ENCODE measurements at regions not wholly inside any gene's neighbourhood (a gene's known extent, or its start where the extent isn't known, plus 50 kb on each side); places are given as distances from the start of the nearest gene placed in this dataset.

DNA sequence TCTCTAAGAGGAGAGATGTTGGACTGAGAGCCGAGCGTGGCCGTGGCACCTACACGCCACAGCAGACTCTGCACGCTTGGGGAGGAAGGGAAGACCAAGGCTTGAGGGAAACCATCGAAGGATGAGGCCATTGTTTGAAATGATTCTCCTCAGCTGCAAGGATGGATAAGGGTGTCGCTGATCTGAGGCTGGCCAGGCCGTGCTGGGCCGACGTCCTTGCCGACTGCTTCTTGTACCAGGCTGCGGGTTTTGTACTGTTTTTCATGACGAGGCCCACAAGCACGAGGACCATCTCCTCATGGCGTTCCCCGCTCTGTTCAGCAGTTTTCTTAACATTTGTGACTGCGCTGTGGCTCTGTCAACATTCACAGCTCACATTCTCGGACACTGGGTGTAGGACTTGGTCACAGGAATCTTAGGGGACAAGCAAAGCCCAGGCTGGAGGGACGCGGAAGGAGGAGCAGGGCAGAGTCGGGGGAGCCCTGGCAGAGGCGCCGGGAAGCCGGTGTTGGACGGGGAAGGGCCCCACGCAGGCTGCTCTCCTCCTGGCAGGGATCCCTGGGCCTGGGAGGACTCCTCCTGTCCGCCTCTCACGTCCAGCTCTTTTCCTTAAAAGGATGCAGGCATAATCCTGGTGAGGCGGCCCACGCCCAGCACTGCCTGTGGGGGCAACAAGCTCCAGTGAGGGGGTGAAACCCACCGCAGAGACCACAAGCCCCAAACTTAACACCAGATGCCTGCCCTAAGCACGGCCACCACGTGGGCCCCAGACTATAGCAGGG, 259.0 kb upstream of the SALL3 start:
- no peak for DNase-seq
- intact Hi-C loops (cut with DNase I; ENCODE audit: low total_unique reads): no loop called here

DNA sequence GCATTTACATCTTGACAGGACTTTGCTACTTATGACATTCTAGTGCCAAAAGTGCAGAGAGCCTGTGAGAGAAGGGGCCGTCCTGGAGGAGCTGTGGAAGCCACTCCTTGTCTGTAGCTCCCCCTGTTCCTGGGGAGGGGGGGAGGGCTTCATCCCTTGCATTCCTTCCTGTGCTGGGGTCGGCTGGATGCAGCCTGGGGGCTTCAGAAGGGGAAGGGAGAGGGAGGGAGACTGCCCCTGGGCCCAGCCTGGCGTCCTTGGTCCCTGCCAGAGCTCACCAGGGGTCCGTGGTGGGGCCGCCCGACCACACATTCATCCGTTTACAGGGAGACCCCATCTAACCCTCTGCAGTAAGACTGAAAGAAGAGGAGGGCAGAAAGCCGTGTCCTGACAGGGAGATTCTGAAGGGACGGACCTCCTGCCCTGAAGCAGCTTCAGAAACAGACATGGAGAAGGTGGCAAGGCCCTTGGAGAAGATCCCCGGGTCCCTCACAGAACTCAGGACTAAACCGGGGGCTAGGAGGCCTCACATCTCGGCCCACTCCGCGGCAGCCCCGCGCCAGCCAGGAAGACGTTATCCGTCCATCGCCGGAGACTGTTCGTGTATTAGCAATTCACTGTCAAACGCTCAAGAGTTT, 258.3 kb upstream of the SALL3 start:
- no peaks in the 10 kb centered on the region for H3K9me3 ChIP-seq
- no peaks in the 10 kb centered on the region for H3K36me3 ChIP-seq
- WGBS, 2 donors (ENCODE audit: low coverage in 1 of 2): 53% methylated on average over 21 of the region's 22 CpGs; no CpG with 5 or more reads in 1 of the 2 donors
- H3K27me3 ChIP-seq: no peaks in the 10 kb centered on the region
- H3K27ac ChIP-seq: no peak overlapping the region
- no peak for TF ChIP-seq CTCF (IDR thresholded peaks at IDR 0.05)
- no peak for TF ChIP-seq POLR2A (IDR thresholded peaks at IDR 0.05)
- no peak for TF ChIP-seq EP300 (IDR thresholded peaks at IDR 0.05; ENCODE audit: low read depth)
- TF ChIP-seq POLR2AphosphoS5 (IDR thresholded peaks at IDR 0.05): no peak
- in situ Hi-C loops (cut with MboI; ENCODE audit: low pct_ligation_motif_present in 1 of 4, low pct_unique_long_range_greater_than_20kb in 1 of 4, low sequenced_read_pairs in 3 of 4) (loop anchor here in 1 of 4 donors (25.0 kb wide), 1 partner anchor 91 kb away; no protein-coding TSS in a partner anchor), intact Hi-C loops (cut with DNase I; ENCODE audit: low total_unique reads) (no loop called here)
- H3K4me3 ChIP-seq: no peak overlapping the region
- no peaks in the 10 kb centered on the region for H3K4me1 ChIP-seq
- DNase-seq: no peak

More for the DNA sequence above, 259.0 kb upstream of the SALL3 start:
- Histone ChIP-seq H3K27me3 (no peaks in the 10 kb centered on the region), H3K27ac (no peak overlapping the region), H3K4me3 (no peak overlapping the region), H3K36me3 (no peaks in the 10 kb centered on the region), H3K4me1 (no peaks in the 10 kb centered on the region), H3K9me3 (no peaks in the 10 kb centered on the region)
- TF ChIP-seq EP300 (IDR thresholded peaks at IDR 0.05; ENCODE audit: low read depth) (no peak), POLR2A (IDR thresholded peaks at IDR 0.05) (no peak), POLR2AphosphoS5 (IDR thresholded peaks at IDR 0.05) (no peak), CTCF (IDR thresholded peaks at IDR 0.05) (no peak)
- in situ Hi-C loops (cut with MboI; ENCODE audit: low pct_ligation_motif_present in 1 of 4, low pct_unique_long_range_greater_than_20kb in 1 of 4, low sequenced_read_pairs in 3 of 4): loop anchor here in 1 of 4 donors (25.0 kb wide), 1 partner anchor 92 kb away; no protein-coding TSS in a partner anchor
- whole genome bisulfite sequencing, 2 donors (ENCODE audit: low coverage in 1 of 2): 80 to 100% methylated on average over 3 to 33 of the region's 33 CpGs

- in situ Hi-C loops (cut with MboI; ENCODE audit: low pct_ligation_motif_present in 1 of 4, low pct_unique_long_range_greater_than_20kb in 1 of 4, low sequenced_read_pairs in 3 of 4): loop anchor here in 1 of 4 donors (25.0 kb wide), 1 partner anchor 90 kb away; no protein-coding TSS in a partner anchor
- Histone ChIP-seq H3K27me3 (no peaks in the 10 kb centered on the region), H3K9me3 (no peaks in the 10 kb centered on the region), H3K36me3 (no peaks in the 10 kb centered on the region), H3K4me3 (no peak overlapping the region), H3K4me1 (no peaks in the 10 kb centered on the region), H3K27ac (no peak overlapping the region)
- intact Hi-C loops (cut with DNase I; ENCODE audit: low total_unique reads): no loop called here
- TF ChIP-seq POLR2AphosphoS5 (IDR thresholded peaks at IDR 0.05): no peak
- TF ChIP-seq EP300 (IDR thresholded peaks at IDR 0.05; ENCODE audit: low read depth): no peak
- TF ChIP-seq POLR2A (IDR thresholded peaks at IDR 0.05): no peak
- no peak for TF ChIP-seq CTCF (IDR thresholded peaks at IDR 0.05)
- WGBS, 2 donors (ENCODE audit: low coverage in 1 of 2): 59 to 65% methylated on average over 9 of the region's 9 CpGs
- DNase-seq: no peak
These were observed 257.6 kb upstream of the SALL3 start for GRCh38 chr18:78721981-78722380.

GRCh38 chr18:78722386-78722785, 257.2 kb upstream of the SALL3 start:
- WGBS, 2 donors (ENCODE audit: low coverage in 1 of 2): 39 to 58% methylated on average over 10 of the region's 10 CpGs
- Histone ChIP-seq H3K4me1 (no peaks in the 10 kb centered on the region), H3K27ac (no peak overlapping the region), H3K9me3 (no peaks in the 10 kb centered on the region), H3K36me3 (no peaks in the 10 kb centered on the region), H3K4me3 (no peak overlapping the region), H3K27me3 (no peaks in the 10 kb centered on the region)
- no peak for DNase-seq
- intact Hi-C loops (cut with DNase I; ENCODE audit: low total_unique reads): no loop called here
- TF ChIP-seq EP300 (IDR thresholded peaks at IDR 0.05; ENCODE audit: low read depth) (no peak), CTCF (IDR thresholded peaks at IDR 0.05) (no peak), POLR2A (IDR thresholded peaks at IDR 0.05) (no peak), POLR2AphosphoS5 (IDR thresholded peaks at IDR 0.05) (no peak)
- in situ Hi-C loops (cut with MboI; ENCODE audit: low pct_ligation_motif_present in 1 of 4, low pct_unique_long_range_greater_than_20kb in 1 of 4, low sequenced_read_pairs in 3 of 4): loop anchor here in 1 of 4 donors (25.0 kb wide), 1 partner anchor 90 kb away; no protein-coding TSS in a partner anchor
